ENCODE measurements at regions not wholly inside any gene's neighbourhood (a gene's known extent, or its start where the extent isn't known, plus 50 kb on each side); places are given as distances from the start of the nearest gene placed in this dataset.

GRCh38 chr2:221120643-221121042 is 451.5 kb downstream of the EPHA4 start:
- TF ChIP-seq CTCF (IDR thresholded peaks at IDR 0.05) (no peak), POLR2A (IDR thresholded peaks at IDR 0.05) (no peak)

Data from body of pancreas (tissue), 4 donors.